GM21576 (cell line): ENCODE measurements at regions not wholly inside any gene's neighbourhood (a gene's known extent, or its start where the extent isn't known, plus 50 kb on each side); places are given as distances from the start of the nearest gene placed in this dataset.
"Not testable (repeated sequence)": the region's sequence is repeated elsewhere in the genome, so short reads cannot be mapped to it uniquely, and the experiment has no call there.

Experiments
- ATAC-seq: cut with Tn5 transposase; IDR thresholded peaks from one replicate; pipeline ENCODE4 v1.9.1; 2021; ENCODE audit warnings: mild to moderate bottlenecking, moderate library complexity; ENCODE audit not compliant: unreplicated experiment

- no peak for ATAC-seq
Observed at GRCh38 chr6:81373414-81373813, 379.1 kb downstream of the TENT5A start.

- ATAC-seq = no peak
Observed at GRCh38 chr6:81371930-81372329, 380.6 kb downstream of the TENT5A start.

- no peak for ATAC-seq
Observed at GRCh38 chr6:81366972-81367371, 385.5 kb downstream of the TENT5A start.

- ATAC-seq = no peak
Observed at GRCh38 chr6:81362246-81362645, 390.2 kb downstream of the TENT5A start.

GRCh38 chr6:81353262-81353661, 399.2 kb downstream of the TENT5A start:
- no peak for ATAC-seq

- not testable (repeated sequence) for ATAC-seq
Observed at GRCh38 chr6:81344026-81344425, 408.5 kb downstream of the TENT5A start.

- no peak for ATAC-seq
Observed at GRCh38 chr6:81340946-81341345, 411.5 kb downstream of the TENT5A start.

GRCh38 chr6:81331526-81331925, 421.0 kb downstream of the TENT5A start:
- no peak for ATAC-seq

- no peak for ATAC-seq
Observed at GRCh38 chr6:81328700-81329099, 423.8 kb downstream of the TENT5A start.

GRCh38 chr6:81326881-81327561, 425.5 kb downstream of the TENT5A start:
- ATAC-seq = no peak

GRCh38 chr6:81309811-81310210, 442.7 kb downstream of the TENT5A start:
- no peak for ATAC-seq

- no peak for ATAC-seq
Observed at GRCh38 chr6:81308577-81309279, 443.8 kb downstream of the TENT5A start.

GRCh38 chr6:81307651-81308214, 444.7 kb downstream of the TENT5A start:
- no peak for ATAC-seq

- no peak for ATAC-seq
Observed at GRCh38 chr6:81304466-81304865, 448.0 kb downstream of the TENT5A start.

GRCh38 chr6:81300961-81301360, 451.5 kb downstream of the TENT5A start:
- ATAC-seq = no peak

GRCh38 chr6:81298751-81299150, 453.7 kb downstream of the TENT5A start:
- no peak for ATAC-seq

- no peak for ATAC-seq
Observed at GRCh38 chr6:81295310-81295709, 457.2 kb downstream of the TENT5A start.

GRCh38 chr6:81293896-81294295, 458.6 kb downstream of the TENT5A start:
- no peak for ATAC-seq

GRCh38 chr6:81289229-81289628, 463.3 kb downstream of the TENT5A start:
- ATAC-seq = no peak

- ATAC-seq = no peak
Observed at GRCh38 chr6:81265106-81265505, 487.4 kb downstream of the TENT5A start.

- no peak for ATAC-seq
Observed at GRCh38 chr6:81263531-81264168, 488.8 kb downstream of the TENT5A start.

- ATAC-seq = no peak
Observed at GRCh38 chr6:81262656-81263055, 489.8 kb downstream of the TENT5A start.
